ENCODE measurements at regions not wholly inside any gene's neighbourhood (a gene's known extent, or its start where the extent isn't known, plus 50 kb on each side); places are given as distances from the start of the nearest gene placed in this dataset.

DNA sequence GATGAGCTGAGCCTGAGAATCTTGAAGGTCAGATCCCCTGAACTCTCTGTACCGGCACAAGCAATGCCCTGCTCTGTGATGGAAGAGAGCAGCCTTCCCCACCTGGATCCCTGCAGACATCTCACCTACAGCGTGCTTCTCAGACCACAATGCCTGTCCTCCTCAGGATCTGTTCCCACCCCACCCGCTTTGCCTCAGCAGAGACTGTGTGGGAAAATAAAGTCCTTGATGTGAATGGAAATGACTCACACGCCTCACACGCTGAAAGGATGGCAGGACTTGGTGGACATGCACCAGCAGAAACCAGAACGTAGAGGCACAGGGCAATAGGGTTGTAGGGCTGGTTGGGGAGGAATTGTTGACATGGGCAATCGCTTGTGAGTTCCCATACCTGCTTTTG, 117.9 kb upstream of the POU3F3 start:
- TF ChIP-seq, protein P1, sequence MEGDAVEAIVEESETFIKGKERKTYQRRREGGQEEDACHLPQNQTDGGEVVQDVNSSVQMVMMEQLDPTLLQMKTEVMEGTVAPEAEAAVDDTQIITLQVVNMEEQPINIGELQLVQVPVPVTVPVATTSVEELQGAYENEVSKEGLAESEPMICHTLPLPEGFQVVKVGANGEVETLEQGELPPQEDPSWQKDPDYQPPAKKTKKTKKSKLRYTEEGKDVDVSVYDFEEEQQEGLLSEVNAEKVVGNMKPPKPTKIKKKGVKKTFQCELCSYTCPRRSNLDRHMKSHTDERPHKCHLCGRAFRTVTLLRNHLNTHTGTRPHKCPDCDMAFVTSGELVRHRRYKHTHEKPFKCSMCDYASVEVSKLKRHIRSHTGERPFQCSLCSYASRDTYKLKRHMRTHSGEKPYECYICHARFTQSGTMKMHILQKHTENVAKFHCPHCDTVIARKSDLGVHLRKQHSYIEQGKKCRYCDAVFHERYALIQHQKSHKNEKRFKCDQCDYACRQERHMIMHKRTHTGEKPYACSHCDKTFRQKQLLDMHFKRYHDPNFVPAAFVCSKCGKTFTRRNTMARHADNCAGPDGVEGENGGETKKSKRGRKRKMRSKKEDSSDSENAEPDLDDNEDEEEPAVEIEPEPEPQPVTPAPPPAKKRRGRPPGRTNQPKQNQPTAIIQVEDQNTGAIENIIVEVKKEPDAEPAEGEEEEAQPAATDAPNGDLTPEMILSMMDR (IDR thresholded peaks at IDR 0.05) = no peak
- no peak for TF ChIP-seq POLR2A (IDR thresholded peaks at IDR 0.05)
